ENCODE measurements at regions not wholly inside any gene's neighbourhood (a gene's known extent, or its start where the extent isn't known, plus 50 kb on each side); places are given as distances from the start of the nearest gene placed in this dataset.

DNA sequence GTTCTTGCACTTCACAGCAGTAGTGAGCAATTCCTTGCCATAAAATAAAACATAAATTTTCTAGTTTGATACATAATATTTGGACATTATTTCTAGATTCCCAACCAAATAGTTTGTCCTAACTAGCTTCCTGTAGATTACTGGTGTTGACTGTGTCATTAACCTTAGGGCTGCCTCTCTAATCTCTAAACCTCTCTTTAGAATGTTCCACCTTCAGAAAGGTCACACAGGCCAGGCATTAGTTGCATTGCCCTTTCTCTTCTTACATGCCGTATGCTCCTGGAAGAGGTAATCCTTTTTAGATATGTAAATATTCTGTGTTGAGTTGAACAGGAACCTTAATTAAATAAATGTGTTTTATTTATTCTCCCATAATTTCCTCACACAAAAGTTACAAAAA is 904.9 kb upstream of the CNTN5 start:
- no peaks in the 10 kb centered on the region for H4K20me1 ChIP-seq (ENCODE audit: control insufficient read depth, extremely low read depth, insufficient read depth, low read length)
- no peak overlapping the region for H3K4me3 ChIP-seq (ENCODE audit: control insufficient read depth in 2 of 3, extremely low read depth in 1 of 3, insufficient read depth in 2 of 3, low read depth in 1 of 3, low read length in 3 of 3)
- no peak overlapping the region for H3K9ac ChIP-seq (ENCODE audit: control insufficient read depth, extremely low read depth, insufficient read depth, low read length)
- no peak overlapping the region for H3K27ac ChIP-seq (ENCODE audit: control insufficient read depth, insufficient read depth, low read length)
- no peaks in the 10 kb centered on the region for H3K27me3 ChIP-seq (ENCODE audit: control insufficient read depth, extremely low read depth, insufficient read depth, low read length)
- H3K36me3 ChIP-seq (ENCODE audit: control insufficient read depth in 2 of 2, extremely low read depth in 1 of 2, insufficient read depth in 2 of 2, low read length in 2 of 2) = no peaks in the 10 kb centered on the region
- H3K79me2 ChIP-seq (ENCODE audit: control insufficient read depth, insufficient read depth, low read length) = no peaks in the 10 kb centered on the region
- H3K9me1 ChIP-seq (ENCODE audit: control insufficient read depth, extremely low read depth, insufficient read depth, low read length) = no peaks in the 10 kb centered on the region
- DNase-seq (ENCODE audit: low read depth, low spot score) (no peak), FAIRE-seq (no peak)
- no peak overlapping the region for H3K4me2 ChIP-seq (ENCODE audit: control insufficient read depth, extremely low read depth, insufficient read depth, low read depth, low read length)
- H2AFZ ChIP-seq (ENCODE audit: control insufficient read depth, low read length) = no peak overlapping the region
- no peaks in the 10 kb centered on the region for H3K9me3 ChIP-seq (ENCODE audit: control insufficient read depth, low read depth, low read length)
- dilution Hi-C loops (cut with MboI; ENCODE audit: extremely low pct_ligation_motif_present, low sequenced_read_pairs) = no loop called here
- TF ChIP-seq, protein P1, sequence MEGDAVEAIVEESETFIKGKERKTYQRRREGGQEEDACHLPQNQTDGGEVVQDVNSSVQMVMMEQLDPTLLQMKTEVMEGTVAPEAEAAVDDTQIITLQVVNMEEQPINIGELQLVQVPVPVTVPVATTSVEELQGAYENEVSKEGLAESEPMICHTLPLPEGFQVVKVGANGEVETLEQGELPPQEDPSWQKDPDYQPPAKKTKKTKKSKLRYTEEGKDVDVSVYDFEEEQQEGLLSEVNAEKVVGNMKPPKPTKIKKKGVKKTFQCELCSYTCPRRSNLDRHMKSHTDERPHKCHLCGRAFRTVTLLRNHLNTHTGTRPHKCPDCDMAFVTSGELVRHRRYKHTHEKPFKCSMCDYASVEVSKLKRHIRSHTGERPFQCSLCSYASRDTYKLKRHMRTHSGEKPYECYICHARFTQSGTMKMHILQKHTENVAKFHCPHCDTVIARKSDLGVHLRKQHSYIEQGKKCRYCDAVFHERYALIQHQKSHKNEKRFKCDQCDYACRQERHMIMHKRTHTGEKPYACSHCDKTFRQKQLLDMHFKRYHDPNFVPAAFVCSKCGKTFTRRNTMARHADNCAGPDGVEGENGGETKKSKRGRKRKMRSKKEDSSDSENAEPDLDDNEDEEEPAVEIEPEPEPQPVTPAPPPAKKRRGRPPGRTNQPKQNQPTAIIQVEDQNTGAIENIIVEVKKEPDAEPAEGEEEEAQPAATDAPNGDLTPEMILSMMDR (optimal IDR thresholded peaks at IDR 0.05 in 1 of 3, IDR thresholded peaks at IDR 0.05 in 1 of 3, conservative IDR thresholded peaks at IDR 0.05 in 1 of 3; ENCODE audit: extremely low read depth in 1 of 3, insufficient read depth in 2 of 3, low read length in 3 of 3) = no peak
- TF ChIP-seq EZH2 (IDR thresholded peaks at IDR 0.05; ENCODE audit: low read length) = no peak
- no peaks in the 10 kb centered on the region for H3K4me1 ChIP-seq (ENCODE audit: control insufficient read depth, extremely low read depth, insufficient read depth, low read length)

GRCh38 chr11:98130117-98130625 is 890.6 kb upstream of the CNTN5 start:
- Histone ChIP-seq H3K79me2 (ENCODE audit: control insufficient read depth, insufficient read depth, low read length) (no peaks in the 10 kb centered on the region), H3K9me1 (ENCODE audit: control insufficient read depth, extremely low read depth, insufficient read depth, low read length) (no peaks in the 10 kb centered on the region), H4K20me1 (ENCODE audit: control insufficient read depth, extremely low read depth, insufficient read depth, low read length) (no peaks in the 10 kb centered on the region), H3K27ac (ENCODE audit: control insufficient read depth, insufficient read depth, low read length) (no peak overlapping the region), H3K9me3 (ENCODE audit: control insufficient read depth, low read depth, low read length) (no peaks in the 10 kb centered on the region), H3K27me3 (ENCODE audit: control insufficient read depth, extremely low read depth, insufficient read depth, low read length) (no peaks in the 10 kb centered on the region), H3K9ac (ENCODE audit: control insufficient read depth, extremely low read depth, insufficient read depth, low read length) (no peak overlapping the region), H2AFZ (ENCODE audit: control insufficient read depth, low read length) (no peak overlapping the region), H3K4me2 (ENCODE audit: control insufficient read depth, extremely low read depth, insufficient read depth, low read depth, low read length) (no peak overlapping the region), H3K4me3 (ENCODE audit: control insufficient read depth in 2 of 3, extremely low read depth in 1 of 3, insufficient read depth in 2 of 3, low read depth in 1 of 3, low read length in 3 of 3) (no peak overlapping the region), H3K4me1 (ENCODE audit: control insufficient read depth, extremely low read depth, insufficient read depth, low read length) (no peaks in the 10 kb centered on the region), H3K36me3 (ENCODE audit: control insufficient read depth in 2 of 2, extremely low read depth in 1 of 2, insufficient read depth in 2 of 2, low read length in 2 of 2) (no peaks in the 10 kb centered on the region)
- dilution Hi-C loops (cut with MboI; ENCODE audit: extremely low pct_ligation_motif_present, low sequenced_read_pairs) = no loop called here
- TF ChIP-seq, protein P1 (optimal IDR thresholded peaks at IDR 0.05 in 1 of 3, IDR thresholded peaks at IDR 0.05 in 1 of 3, conservative IDR thresholded peaks at IDR 0.05 in 1 of 3; ENCODE audit: extremely low read depth in 1 of 3, insufficient read depth in 2 of 3, low read length in 3 of 3) = no peak
- TF ChIP-seq EZH2 (IDR thresholded peaks at IDR 0.05; ENCODE audit: low read length) = no peak
- DNase-seq (ENCODE audit: low read depth, low spot score) (no peak), FAIRE-seq (no peak)
